GM21576 (cell line): ENCODE measurements at regions not wholly inside any gene's neighbourhood (a gene's known extent, or its start where the extent isn't known, plus 50 kb on each side); places are given as distances from the start of the nearest gene placed in this dataset.

Source experiments
- ATAC-seq: cut with Tn5 transposase; IDR thresholded peaks from one replicate; pipeline ENCODE4 v1.9.1; 2021; ENCODE audit warnings: mild to moderate bottlenecking, moderate library complexity; ENCODE audit not compliant: unreplicated experiment

DNA sequence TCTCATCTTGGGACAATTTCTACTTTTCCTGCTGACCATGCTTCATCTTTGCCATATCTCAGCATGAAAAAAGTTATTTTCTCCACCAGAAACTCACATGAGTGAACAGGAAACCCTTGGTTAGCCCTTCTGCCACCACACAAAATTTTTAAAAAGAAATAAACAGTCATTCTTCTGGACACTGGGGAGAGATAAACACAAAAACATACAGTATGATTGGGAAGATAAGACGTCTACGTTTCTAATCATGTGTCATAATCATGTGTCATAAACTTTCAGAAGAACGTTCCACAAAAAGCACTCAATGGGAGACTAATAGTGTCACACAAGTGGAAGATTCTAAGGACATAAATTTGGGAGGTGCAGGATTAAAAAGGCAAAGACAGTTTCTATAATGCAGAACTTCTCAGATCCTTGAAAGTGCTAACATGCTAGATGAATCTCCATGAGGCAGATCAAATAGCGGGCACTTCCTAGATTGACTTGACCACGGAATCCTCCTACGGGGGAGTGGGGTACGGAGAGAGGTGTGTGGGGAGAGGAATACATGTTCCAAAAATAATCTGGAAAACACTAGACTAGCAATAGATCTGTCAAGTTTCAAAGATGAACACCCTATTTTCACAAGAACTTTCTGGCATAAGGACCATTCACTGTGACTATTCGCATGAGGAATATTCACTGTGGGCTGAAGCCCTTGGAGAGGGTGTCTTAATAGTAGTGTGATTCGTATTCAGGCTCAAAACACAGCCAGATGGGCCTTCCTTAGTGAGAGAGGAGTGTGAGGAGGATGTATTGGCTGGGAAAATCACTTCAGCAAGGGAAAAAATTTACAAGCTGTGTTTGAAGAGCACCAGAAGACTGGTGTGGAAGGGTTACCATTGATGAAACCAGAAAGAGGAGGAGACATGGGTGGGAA is 206.7 kb downstream of the SETD4 start:
- ATAC-seq: no peak

DNA sequence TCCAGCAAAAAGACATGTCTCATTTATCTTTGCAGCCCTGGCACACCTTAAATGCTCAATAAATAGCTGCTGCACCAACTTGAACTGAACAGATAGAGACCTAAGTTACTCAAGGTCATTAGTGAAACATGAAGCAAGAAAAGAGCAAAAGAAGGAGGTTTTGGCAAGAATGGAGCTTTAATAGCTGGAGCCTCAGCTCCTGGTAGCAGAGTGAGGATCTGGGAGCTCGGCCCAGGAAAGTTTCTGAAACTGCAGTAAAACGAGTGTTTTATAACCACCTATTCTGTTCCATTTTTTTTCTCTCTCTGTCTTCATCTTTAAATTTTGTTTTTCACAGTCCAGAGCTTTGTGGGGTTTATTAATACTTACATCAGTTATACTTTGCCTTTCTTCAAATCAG is 207.5 kb downstream of the SETD4 start:
- no peak for ATAC-seq

DNA sequence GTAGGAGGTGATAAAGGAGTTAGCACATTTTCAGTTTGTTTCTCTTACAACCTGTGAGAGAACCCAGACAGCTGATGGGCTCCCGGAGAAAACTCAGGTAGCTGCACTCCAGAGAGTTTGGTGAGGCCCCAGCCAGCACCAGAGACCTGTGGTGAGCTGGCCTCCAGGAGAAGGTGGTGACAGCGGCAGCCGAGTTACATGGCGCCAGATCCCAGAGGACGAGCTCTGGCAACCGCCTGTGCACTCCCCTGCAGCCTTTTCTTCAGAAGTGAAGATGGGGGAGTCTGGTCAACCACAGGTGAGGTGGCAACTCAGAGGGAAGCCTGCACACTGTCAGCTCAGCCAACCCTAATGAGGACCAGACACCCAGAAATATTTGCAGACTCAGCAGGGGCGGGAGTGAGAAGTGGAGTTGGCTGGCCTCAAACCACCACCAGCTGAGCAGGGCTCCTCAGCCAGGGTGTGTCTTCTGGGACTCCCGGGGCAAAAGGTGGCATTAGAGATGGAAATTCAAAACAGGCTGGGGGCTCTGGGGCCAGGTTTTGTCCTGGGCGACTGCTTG is 209.7 kb downstream of the SETD4 start:
- no peak for ATAC-seq

DNA sequence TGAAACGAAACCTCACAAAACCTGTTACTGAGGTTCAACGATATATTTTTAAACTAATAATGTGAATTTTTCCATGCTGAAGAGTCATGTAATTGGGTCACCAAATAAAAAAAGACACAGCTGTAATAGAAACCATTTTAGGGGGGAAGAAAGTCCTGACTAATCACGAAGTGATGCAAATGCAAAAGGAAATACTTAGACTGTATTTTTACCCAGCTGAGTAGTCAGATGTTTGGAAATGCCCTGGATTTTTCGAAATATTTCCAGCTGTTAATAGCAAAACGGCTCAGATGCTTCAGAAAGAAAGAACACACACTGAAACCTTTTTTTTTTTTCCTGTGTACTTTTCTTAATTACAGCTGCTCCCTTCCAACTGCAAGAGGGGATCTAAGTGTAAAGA is 210.3 kb downstream of the SETD4 start:
- no peak for ATAC-seq

DNA sequence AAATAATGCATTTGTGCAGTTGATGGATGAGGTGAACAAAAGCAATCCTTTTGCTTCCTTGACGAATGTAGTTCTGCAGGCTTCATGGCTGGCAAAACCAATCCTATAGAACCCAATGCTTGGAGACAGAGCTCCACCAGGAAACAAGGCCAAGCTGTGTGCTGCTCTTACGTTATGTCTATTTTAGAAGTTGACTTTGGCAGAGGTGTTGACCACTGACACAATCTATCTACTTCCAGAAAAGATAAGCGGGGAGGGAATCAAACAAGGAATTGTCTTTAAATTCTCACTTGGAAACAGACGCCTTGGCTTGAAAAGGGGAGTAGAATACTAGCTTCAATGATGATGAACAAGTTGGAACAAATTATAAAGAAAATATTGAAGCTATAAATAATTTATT is 211.2 kb downstream of the SETD4 start:
- no peak for ATAC-seq

DNA sequence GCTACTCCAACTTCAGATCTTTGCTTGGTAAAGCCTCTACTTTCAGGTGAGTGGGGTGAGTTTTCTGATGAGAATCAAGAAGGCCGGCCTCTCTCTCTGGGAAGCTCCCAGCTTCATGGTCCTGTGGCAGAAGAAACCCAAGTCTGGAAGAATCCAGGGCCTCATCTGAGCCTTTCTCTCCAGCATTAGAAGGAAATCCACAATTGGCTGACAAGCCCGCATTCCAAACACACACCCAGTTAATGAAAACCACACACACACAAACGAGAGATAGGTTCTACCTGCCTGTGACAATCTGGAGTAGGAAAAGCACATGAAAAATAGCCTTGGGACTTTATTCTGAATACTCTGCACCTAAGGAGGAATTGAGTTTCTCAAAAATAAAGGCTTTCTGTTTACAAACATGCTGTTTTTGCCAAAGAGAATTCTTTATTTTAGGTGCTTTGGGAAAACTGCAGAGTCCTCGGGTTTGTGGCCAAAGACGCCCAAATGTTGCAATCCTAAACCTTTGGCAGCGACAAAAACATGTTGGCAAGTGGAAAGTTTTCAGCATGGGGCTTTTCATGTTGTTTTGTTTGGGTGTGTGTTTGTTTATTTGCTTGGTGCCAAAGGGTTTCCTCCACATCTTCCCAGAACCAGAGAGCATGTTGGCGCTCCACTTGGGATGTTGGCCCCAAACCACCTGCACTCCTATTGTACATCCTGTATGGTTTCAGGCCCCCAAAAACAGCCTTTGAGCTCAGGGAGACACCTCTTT is 216.2 kb downstream of the SETD4 start:
- no peak for ATAC-seq

DNA sequence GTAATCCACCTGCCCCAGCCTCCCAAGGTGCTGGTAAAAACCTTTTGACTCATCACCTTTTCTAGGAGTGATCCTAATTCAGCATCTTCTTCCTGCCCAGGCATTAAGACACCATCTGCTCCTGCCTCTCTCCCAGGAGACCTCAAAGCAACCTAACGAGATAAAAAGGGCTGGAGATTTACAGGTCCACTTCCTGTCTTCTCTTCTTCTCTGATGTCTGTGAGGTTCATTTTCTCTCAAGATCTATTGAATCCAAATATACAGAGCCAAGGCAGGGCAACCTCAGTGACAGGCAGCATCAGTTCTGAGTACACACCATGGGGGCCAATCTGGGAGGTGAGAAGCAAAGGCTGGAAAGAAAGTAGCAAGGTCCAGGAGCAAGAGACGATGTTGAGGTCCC is 219.4 kb downstream of the SETD4 start:
- no peak for ATAC-seq

DNA sequence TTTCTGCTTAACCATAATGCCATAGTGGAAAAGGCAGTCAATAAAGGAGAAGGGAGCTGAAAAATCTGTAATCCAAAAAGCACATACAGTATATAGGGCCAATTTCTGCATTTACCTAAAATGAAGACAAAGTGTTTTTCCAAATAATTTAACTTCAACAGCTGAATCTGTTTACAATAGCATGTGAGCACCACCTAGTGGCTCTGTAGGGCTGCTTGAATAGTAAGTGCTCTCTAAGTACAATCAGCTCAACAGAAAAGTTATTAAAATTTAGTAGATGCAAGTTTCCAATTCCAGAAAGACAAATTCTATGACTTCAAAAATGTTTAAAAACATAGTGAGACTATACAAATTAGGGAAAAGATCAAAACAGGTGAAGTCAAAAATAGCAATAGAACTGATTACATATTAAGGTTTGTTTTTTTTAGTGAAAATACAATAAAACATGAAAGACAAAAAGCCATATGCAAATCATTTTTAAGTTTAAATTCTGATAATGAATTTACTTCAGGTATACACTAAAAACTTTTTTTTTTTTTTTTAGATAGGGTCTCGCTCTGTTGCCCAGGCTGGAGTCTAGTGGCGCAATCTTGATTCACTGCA is 220.0 kb downstream of the SETD4 start:
- no peak for ATAC-seq

DNA sequence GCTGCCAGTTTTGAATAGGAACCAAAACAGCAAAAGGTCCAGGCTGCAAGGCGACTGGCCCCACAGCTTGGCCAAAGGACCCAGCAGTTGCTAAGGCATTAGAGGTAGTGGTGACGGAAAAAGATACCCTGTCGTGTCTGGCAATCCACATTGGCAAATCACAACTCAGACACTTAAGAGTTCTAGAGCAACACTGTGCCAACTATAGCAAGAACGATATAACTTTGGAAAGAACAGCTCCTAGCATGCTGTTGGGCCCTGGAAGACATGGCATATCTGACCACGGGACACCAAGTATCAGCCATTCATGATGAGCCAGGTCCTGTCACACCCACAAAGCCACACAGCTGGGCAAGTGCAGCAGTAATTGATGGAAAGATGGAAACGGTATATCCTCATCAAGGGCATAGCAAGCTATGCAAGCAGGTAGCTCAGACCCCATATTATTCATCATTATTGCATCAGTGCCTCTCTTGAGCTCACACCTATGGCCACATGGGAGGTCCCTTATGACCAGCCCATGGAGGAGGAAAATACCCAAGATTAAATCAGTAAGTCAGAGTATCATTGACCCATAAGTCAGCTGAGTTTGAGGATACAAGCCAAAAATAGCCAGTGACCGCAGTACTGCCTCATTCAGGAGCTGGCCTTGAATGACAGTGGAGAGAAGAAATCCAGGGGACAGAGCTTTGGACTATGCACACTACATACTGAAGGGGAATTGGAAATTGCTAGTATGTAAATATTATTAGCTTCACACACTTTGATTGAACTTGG is 221.2 kb downstream of the SETD4 start:
- no peak for ATAC-seq

DNA sequence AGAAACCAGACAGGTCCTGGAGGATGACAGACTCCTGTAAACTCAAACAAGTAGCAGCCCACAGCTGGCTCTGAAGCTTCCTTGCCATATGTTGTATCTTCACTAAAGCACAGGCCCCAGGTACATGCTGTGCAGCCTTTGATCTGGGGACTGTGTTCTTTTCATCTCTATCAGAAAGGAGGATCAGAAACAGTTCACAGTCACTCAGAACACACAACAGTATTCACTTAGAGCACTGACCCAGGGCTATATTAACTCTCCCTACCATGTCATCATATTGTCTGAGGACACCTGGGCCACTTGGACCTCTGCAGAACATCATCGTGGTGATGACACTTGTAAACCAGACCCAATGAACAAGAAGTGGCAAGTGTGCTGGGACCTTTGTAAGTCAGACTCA is 222.0 kb downstream of the SETD4 start:
- ATAC-seq: no peak

DNA sequence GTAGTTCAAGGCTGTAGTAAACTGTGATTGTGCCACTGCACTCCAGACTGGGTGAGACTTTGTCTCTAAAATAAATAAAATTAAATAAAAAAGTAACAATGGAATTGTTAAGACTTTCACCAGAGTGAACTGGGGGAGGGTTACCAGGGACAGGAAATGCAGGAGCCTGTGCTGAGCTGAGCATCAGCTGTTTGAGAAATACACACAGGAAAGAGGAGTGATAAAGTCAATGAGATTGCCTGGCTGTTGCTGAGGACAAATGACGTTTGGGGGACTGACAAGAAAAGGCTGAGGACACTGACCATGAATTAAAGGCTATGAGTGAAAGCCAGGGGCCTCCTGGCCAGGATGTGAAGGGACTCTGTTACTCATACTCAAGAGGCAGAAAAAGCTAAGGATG is 226.3 kb downstream of the SETD4 start:
- no peak for ATAC-seq

DNA sequence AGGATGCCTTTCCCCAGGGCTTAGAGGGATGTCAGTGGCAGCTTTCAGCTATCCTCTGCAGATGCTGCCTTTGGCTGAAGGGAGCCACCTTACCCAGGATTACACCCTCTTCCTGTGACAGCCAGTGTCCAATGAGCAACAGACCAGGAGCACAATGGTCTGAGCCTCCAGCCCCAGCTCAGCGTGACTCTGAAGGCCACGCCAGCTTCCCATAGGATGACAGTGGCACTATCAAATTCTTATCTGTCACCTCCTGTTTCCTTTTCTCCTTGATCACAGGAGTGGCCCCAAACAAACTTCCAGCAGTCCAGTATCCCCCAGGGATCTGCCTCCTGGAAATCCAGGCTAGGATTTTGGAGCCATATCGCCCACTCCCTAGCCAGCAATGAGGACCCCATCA is 226.9 kb downstream of the SETD4 start:
- ATAC-seq: no peak

DNA sequence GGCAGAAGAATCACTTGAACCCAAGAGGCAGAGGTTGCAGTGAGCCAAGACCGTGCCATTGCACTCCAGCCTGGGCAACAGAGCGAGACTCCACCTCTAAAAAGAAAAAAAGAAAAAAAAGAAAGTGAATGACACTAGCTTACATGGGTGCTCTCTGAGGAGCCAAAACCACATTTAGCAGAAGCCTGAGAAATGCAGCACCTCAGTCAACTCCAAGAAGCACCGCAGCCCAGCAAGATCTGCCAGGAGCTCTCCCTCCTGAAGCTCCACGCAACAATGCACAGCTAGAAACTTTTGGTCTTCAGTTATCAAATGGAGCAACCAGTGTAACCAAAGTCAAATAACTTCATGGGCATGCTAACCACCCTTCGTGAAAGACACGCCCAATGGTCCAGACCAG is 229.1 kb downstream of the SETD4 start:
- ATAC-seq: no peak

DNA sequence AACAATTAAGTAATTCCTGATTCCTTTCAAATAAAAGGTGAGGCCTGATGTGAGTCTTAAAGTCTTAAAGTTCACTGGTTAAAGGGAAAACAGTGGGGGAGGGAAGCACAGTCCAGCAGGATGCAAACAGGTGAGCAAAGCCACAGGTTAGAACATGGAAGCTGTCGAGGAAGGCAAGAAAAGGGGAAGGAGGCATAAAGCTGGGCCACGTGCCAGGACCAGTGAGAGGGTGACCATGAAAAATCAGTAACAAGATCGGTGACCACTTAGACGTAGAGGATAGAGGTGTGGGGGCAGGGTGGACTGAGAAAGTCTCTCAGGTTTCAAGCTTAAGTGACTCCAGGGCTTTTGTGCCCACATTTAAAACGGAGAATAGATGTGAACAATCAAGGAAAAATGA is 231.3 kb downstream of the SETD4 start:
- no peak for ATAC-seq

DNA sequence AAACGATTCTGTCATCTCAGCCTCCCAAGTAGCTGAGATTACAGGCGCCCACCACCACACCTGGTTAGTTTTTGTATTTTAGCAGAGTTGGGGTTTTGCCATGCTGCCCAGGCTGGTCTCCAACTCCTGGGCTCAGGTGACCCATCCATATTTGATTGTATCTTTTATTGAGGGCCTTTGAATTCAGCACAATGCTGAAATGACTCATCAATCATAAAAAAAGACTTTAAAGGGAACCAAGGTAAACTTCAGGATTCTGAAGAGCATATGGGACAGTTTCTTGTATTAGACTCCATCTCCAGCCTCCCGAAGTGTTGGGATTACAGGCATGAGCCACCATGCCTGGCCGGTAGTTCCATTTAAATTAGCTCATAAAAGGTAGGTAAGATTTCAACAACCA is 232.2 kb downstream of the SETD4 start:
- no peak for ATAC-seq

DNA sequence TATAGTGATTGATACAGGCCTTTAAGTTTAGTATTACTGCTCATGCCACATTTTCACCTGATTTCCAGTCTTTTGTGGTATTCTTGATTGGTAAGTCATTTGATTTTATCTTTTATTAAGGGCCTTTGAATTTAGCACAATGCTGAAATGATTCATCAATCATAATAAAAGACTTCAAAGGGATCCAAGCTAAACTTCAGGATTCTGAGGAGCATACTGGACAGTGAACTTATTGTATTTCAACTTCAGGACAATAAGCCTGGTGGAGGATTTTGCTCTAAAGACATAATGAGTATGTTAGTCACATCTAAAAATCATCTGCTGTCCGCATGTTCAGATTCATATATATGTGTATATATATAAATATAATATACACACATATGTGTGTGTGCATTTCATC is 233.3 kb downstream of the SETD4 start:
- no peak for ATAC-seq

DNA sequence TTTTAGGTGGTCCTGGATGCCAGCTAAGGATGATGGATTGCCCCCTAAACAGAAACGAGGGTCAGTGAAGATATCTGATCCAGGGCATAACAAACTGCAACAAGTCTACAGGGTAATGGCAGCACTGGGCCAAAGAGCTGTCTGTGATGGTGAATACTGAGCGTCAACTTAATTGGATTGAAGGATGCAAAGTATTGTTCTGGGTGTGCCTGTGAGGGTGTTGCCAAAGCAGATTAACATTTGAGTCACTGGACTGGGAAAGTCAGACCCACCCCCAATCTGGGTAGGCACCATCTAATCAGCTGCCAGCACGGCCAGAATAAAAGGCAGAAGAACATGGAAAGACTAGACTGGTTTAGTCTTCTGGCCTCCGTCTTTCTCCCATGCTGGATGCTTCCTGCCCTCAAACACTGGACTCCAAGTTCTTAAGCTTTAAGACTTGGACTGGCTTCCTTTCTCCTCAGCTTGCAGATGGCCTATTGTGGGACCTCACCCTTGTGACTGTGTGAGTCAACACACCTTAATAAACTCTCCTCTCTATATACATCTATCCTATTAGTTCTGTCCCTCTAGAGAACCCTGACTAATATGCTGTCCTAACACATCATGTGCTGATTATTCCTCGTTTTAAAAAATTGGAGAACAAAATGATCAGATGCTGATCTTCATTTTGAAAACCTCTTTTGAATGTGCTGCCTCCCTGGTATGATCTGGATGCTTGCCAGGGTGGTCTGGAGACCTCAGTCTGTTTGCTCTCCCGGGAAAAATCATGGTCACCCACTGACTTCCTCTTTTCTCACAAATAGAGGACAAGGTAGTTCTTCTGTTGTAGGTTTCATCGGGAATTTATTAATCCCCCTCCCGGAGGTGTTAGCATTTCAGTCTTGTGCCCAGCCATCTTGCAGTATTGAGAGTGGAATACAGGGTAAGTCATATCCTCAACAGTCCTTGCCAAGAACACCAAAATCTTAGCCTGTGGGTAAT is 234.7 kb downstream of the SETD4 start:
- ATAC-seq: no peak

DNA sequence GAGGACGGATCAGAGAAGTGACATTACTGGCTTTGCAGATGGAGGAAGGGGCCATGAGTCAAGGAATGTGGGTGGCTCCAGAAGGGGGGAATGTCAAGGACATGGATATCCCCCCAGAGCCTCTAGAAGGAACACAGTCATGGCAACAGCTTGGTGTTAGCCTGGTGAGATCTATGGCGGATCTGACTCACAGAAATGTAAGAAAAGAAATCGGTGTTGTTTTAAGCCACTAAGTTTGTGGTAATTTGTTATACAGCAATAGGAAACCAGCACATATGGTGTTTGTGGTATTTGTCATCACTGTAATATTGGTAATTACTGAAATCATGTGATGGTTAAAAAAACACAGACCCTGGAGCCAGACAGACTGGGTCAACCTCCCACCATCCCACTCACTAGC is 236.2 kb downstream of the SETD4 start:
- ATAC-seq: no peak

DNA sequence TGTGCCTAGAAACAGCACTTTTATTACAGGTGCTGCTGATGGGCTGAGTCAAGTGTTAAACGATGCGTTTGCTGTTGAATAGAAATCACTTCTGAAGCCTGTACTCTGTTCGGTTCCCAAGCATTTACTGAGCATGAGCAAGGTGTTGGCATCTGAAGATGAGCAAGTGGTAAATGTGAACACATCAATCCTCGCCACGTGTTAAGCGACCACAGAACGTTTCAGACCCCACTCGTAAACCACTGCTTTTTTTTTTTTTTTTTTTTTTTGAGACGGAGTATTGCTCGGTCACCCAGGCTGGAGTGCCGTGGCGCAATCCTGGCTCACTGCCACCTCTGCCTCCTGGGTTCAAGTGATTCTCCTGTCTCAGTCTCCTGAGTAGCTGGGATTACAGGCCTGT is 241.2 kb downstream of the SETD4 start:
- no peak for ATAC-seq

DNA sequence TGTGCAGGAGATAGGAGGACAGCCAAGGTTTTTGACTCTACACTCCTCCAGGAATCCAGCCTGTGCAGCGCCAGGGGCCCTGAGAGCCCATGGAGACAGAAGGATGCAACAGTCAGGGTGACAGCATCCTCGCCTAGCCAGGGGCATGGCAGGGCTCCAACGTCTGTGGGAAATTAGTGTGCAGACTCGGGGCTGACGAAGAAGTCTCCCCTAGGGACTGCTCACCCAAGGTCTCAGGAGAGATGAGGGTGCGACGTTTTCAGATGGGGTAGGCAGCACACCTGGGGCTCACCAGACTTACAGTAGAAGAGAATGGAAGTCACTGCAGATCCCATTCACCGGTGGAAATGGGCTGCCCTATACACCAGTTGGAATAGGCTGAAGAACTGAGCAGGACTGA is 241.7 kb downstream of the SETD4 start:
- no peak for ATAC-seq
